GM10266 (cell line): ENCODE measurements at regions not wholly inside any gene's neighbourhood (a gene's known extent, or its start where the extent isn't known, plus 50 kb on each side); places are given as distances from the start of the nearest gene placed in this dataset.
"Not testable (repeated sequence)": the region's sequence is repeated elsewhere in the genome, so short reads cannot be mapped to it uniquely, and the experiment has no call there.

ENCODE experiments used
- DNase-seq: peaks from one replicate; pipeline ENCODE4 v3.0.0; 2012; ENCODE audit errors: extremely low spot score
- TF ChIP-seq, protein P1 (sequence below): IDR thresholded peaks from 2 replicates; pipeline ENCODE4 v1.5.1; 2012; ENCODE audit warnings: mild to moderate bottlenecking, low read depth; ENCODE audit not compliant: control insufficient read depth, insufficient read depth; ENCODE audit errors: missing control alignments

DNA sequence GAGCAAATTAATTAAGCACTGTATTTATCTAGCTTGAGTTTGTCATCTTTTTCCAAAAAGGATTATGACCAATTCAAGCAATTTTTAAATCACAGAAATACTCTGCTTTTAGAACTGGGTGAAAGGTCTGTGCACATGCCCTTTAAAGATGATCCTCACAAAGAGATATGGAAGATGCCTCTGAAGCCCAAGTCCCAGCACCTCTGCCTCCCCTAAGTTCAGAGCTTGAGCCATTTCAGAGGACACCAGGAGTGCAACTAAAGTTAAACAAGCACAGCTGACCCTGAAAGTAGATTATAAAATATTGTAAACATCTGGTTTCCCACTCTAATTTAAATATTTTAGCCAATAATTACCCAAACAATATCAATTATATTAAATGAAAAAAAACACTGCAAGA is 139.5 kb upstream of the BEND6 start:
- no peak for DNase-seq
- TF ChIP-seq, protein P1, sequence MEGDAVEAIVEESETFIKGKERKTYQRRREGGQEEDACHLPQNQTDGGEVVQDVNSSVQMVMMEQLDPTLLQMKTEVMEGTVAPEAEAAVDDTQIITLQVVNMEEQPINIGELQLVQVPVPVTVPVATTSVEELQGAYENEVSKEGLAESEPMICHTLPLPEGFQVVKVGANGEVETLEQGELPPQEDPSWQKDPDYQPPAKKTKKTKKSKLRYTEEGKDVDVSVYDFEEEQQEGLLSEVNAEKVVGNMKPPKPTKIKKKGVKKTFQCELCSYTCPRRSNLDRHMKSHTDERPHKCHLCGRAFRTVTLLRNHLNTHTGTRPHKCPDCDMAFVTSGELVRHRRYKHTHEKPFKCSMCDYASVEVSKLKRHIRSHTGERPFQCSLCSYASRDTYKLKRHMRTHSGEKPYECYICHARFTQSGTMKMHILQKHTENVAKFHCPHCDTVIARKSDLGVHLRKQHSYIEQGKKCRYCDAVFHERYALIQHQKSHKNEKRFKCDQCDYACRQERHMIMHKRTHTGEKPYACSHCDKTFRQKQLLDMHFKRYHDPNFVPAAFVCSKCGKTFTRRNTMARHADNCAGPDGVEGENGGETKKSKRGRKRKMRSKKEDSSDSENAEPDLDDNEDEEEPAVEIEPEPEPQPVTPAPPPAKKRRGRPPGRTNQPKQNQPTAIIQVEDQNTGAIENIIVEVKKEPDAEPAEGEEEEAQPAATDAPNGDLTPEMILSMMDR, result no peak

DNA sequence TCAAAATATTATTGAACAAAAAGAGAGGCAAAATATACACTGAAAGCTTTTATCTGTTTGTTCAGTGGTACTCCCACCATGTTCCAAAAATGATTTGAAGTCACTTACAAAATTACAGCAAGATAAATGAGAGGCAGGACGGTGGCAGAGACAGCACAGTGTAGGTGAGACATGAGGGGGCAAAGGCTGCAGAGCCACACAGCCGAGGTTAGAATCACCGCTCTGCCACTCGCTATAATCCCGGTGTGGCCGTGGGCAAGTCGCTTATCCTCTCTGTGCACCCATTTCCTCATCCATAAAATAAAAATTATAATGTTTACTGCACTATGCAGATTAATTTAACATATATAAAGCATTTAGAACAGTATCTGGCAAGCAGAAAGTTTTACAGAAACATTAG is 140.1 kb upstream of the BEND6 start:
- no peak for DNase-seq
- TF ChIP-seq, protein P1, result no peak

DNA sequence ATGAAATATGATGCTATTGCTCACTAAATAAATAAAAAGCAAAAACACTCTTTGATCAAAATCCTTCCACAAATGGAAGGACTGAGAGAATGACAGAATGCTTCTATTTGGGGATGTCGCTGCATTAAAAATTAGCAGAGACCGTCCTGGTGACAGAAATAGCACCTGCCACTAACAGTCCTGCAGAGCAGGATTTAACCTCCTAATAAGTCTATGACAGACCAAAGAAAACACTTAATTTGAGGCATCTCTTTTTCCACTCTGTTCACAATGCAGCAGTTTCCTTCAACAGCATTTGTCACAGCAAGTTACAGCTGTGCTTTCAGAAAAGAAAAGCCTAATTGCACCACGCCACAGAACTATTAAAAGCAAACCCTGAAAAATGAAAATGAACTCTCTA is 140.6 kb upstream of the BEND6 start:
- TF ChIP-seq, protein P1, result no peak
- no peak for DNase-seq

DNA sequence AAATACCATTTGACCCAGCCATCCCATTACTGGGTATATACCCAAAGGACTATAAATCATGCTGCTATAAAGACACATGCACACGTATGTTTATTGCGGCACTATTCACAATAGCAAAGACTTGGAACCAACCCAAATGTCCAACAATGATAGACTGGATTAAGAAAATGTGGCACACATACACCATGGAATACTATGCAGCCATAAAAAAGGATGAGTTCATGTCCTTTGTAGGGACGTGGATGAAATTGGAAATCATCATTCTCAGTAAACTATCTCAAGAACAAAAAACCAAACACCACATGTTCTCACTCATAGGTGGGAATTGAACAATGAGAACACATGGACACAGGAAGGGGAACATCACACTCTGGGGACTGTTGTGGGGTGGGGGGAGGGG is 142.1 kb upstream of the BEND6 start:
- not testable (repeated sequence) for DNase-seq

DNA sequence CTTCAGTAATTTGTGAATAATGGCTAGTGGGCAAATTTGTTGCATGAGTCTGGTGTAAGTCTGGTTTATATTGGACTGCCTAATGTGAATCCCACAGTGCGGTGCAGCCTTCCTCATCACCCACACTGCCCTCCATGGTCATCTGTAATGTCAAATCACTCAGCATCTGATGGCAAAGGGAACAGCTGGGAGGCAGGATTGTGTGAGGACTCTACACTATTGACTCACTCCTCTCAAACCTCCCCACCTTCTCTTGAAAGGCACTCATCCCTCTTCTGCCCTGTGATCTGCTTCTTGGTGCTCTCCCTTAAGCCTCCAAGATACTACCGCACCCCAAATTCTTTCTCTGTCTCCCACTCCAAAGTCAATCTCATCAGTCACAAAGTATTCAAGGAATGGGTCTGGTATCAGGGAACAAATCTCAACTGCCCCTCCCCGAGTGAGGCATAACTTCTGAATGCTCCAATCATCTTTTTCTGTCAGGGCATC is 146.0 kb upstream of the BEND6 start:
- DNase-seq, result no peak
- TF ChIP-seq, protein P1, result no peak

DNA sequence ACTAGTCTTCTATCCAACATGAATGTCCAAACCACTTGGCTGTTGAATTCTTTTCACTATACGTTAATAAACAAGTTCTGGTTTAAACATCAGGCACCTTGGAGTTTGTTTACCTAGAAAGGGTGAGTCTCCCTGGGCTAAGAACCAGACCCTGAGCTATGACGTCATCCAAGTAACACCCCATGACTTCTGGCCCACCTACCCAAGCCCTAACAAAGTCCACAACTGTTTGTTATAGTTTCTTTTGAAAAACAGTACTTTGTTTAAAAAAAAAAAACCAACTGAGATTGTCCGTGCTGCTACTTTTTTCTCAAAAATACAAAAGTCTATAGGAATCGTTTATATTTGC is 146.9 kb upstream of the BEND6 start:
- DNase-seq, result no peak
- TF ChIP-seq, protein P1, result no peak

DNA sequence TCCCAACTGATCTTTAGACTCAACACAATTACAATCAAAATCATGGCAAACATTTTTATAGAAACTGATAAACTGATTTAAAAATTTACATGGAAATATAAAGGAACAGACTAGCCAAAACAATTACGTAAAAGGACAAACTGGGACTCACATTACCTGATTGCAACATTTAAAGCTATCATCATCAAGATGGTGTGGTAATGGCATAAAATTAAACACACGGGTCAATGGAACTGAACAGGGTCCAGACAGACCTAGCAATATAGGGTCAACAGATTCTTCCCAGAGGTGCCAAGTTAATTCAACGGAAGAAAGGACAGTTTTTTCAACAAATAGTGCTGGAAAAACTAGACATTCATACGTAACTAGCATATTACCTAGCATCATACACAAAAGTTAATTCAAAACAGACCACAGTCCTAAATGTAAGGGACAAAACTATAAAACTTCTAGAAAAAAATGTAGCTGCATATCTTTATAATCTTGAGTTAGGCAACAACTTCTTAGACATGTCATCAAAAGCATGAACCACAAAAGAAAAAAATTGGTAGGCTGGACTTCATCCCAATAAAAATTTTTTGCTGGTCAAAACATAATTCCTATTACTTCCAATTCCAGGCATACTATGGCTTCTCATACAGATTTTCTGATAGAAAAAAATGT is 147.4 kb upstream of the BEND6 start:
- TF ChIP-seq, protein P1, result no peak
- no peak for DNase-seq

DNA sequence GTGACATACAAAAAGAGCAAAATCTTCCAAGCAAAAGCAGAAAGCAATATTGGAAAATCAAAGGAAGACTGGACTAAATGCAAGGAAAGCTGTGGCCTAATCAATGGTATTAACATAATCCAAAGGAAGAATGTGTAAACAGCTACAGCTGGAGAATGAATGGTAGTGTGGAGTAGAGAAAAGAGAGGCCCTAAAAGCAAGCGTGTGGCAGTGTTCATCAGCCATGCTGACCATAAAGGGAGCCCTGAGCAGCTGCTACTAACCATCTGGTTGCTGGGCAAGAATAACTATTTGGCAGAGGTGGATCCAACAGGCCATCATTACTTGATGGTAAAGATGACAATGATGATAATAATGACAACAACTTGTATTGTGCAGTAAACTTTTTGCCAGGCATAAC is 148.5 kb upstream of the BEND6 start:
- TF ChIP-seq, protein P1, result no peak
- no peak for DNase-seq
